DND-41 (cell line): ENCODE measurements at regions not wholly inside any gene's neighbourhood (a gene's known extent, or its start where the extent isn't known, plus 50 kb on each side); places are given as distances from the start of the nearest gene placed in this dataset.

Experiments
- ATAC-seq: fragments of 200-7000 bp; cut with Tn5 transposase; 3 replicates; pipeline ENCODE4 v1.9.1; 2021; ENCODE audit warnings: low read depth; ENCODE audit not compliant: insufficient read depth
- DNase-seq: peaks from one replicate; pipeline ENCODE4 v3.0.0-alpha.2; 2020
- H2AFZ ChIP-seq: 2 replicates; pipeline ENCODE4 v1.6.0; 2012; ENCODE audit warnings: low read depth, low read length
- H3K27ac ChIP-seq: 2 replicates; pipeline ENCODE4 v1.5.1; 2012; ENCODE audit warnings: low read length, inconsistent platforms
- H3K27me3 ChIP-seq: fragments of 200-600 bp; sonication (generic); 2 replicates; pipeline ENCODE4 v1.6.0; 2012; ENCODE audit warnings: low read length, mild to moderate bottlenecking, inconsistent platforms; ENCODE audit not compliant: insufficient read depth, poor library complexity
- H3K36me3 ChIP-seq: 2 replicates; pipeline ENCODE4 v1.5.1; 2012; ENCODE audit warnings: low read length, inconsistent platforms; ENCODE audit not compliant: insufficient read depth
- H3K4me1 ChIP-seq: 2 replicates; pipeline ENCODE4 v1.5.1; 2012; ENCODE audit warnings: mild to moderate bottlenecking, low read length; ENCODE audit not compliant: insufficient read depth
- H3K4me2 ChIP-seq: 2 replicates; pipeline ENCODE4 v1.6.0; 2012; ENCODE audit warnings: mild to moderate bottlenecking, moderate library complexity, low read length, inconsistent platforms; ENCODE audit not compliant: insufficient read depth
- H3K4me3 ChIP-seq, 2 experiments: fragments of 200-600 bp in 1 of 2; shearing (Covaris generic) in 1 of 2; 2 replicates each; pipeline ENCODE4 v1.5.1; 2012 to 2016; ENCODE audit warnings: inconsistent platforms in 2 of 2, low read length in 2 of 2, mild to moderate bottlenecking in 2 of 2, low read depth in 1 of 2, moderate library complexity in 1 of 2
- H3K79me2 ChIP-seq: 2 replicates; pipeline ENCODE4 v1.6.0; 2012; ENCODE audit warnings: low read length, inconsistent platforms; ENCODE audit not compliant: insufficient read depth
- H3K9ac ChIP-seq: 2 replicates; pipeline ENCODE4 v1.6.0; 2012; ENCODE audit warnings: low read depth, mild to moderate bottlenecking, inconsistent platforms, low read length, moderate library complexity
- H3K9me3 ChIP-seq: 2 replicates; pipeline ENCODE4 v1.5.1; 2012; ENCODE audit warnings: low read length, moderate library complexity, mild to moderate bottlenecking, inconsistent platforms; ENCODE audit not compliant: insufficient read depth, severe bottlenecking
- H4K20me1 ChIP-seq: 2 replicates; pipeline ENCODE4 v1.6.0; 2012; ENCODE audit warnings: low read length; ENCODE audit not compliant: insufficient read depth
- CTCF ChIP-seq: IDR thresholded peaks from 2 replicates; pipeline ENCODE4 v1.5.1; 2012; ENCODE audit warnings: borderline replicate concordance, low read length, moderate library complexity, mild to moderate bottlenecking; ENCODE audit not compliant: poor library complexity, severe bottlenecking; ENCODE audit errors: extremely low read depth
- EZH2 ChIP-seq: IDR thresholded peaks from 3 replicates; pipeline ENCODE4 v1.6.1; 2012; ENCODE audit warnings: borderline replicate concordance, low read depth, mild to moderate bottlenecking, moderate library complexity, low read length, inconsistent platforms; ENCODE audit not compliant: severe bottlenecking

GRCh38 chr5:174454890-174455289 is 269.5 kb upstream of the MSX2 start:
- Histone ChIP-seq H2AFZ (no peak overlapping the region), H3K27ac (no peak overlapping the region), H3K9me3 (no peaks in the 10 kb centered on the region), H3K9ac (no peak overlapping the region), H3K4me2 (no peak overlapping the region), H3K79me2 (no peaks in the 10 kb centered on the region), H3K36me3 (no peaks in the 10 kb centered on the region), H3K4me1 (no peaks in the 10 kb centered on the region), H4K20me1 (no peaks in the 10 kb centered on the region), H3K4me3 (no peak overlapping the region), H3K27me3 (no peaks in the 10 kb centered on the region)
- DNase-seq: no peak
- TF ChIP-seq CTCF: no peak
- TF ChIP-seq EZH2: no peak
- no peak for ATAC-seq

- ATAC-seq (no peak), DNase-seq (no peak)
- Histone ChIP-seq H3K79me2 (no peaks in the 10 kb centered on the region), H2AFZ (no peak overlapping the region), H4K20me1 (no peaks in the 10 kb centered on the region), H3K4me1 (no peaks in the 10 kb centered on the region), H3K36me3 (no peaks in the 10 kb centered on the region), H3K9me3 (no peaks in the 10 kb centered on the region), H3K9ac (no peak overlapping the region), H3K27me3 (no peaks in the 10 kb centered on the region), H3K4me3 (no peak overlapping the region), H3K4me2 (no peak overlapping the region), H3K27ac (no peak overlapping the region)
- no peak for TF ChIP-seq CTCF
- no peak for TF ChIP-seq EZH2
Measured at GRCh38 chr5:174455301-174455700, 269.1 kb upstream of the MSX2 start.

GRCh38 chr5:174457141-174457678 is 267.2 kb upstream of the MSX2 start:
- Histone ChIP-seq H3K36me3 (no peaks in the 10 kb centered on the region), H3K27ac (no peak overlapping the region)
- no peak for TF ChIP-seq EZH2
- TF ChIP-seq CTCF: no peak

GRCh38 chr5:174459071-174459702 is 265.2 kb upstream of the MSX2 start:
- no peak overlapping the region for H3K4me2 ChIP-seq
- no peaks in the 10 kb centered on the region for H3K9me3 ChIP-seq
- no peak overlapping the region for H2AFZ ChIP-seq
- no peak overlapping the region for H3K9ac ChIP-seq
- H3K27me3 ChIP-seq: no peaks in the 10 kb centered on the region
- no peaks in the 10 kb centered on the region for H3K36me3 ChIP-seq
- H3K4me3 ChIP-seq: no peak overlapping the region
- TF ChIP-seq EZH2: no peak
- no peaks in the 10 kb centered on the region for H4K20me1 ChIP-seq
- DNase-seq: no peak
- no peaks in the 10 kb centered on the region for H3K4me1 ChIP-seq
- ATAC-seq: no peak
- no peak overlapping the region for H3K27ac ChIP-seq
- no peaks in the 10 kb centered on the region for H3K79me2 ChIP-seq

More at GRCh38 chr5:174457141-174457678, 267.2 kb upstream of the MSX2 start:
- Histone ChIP-seq H3K9me3 (no peaks in the 10 kb centered on the region), H4K20me1 (no peaks in the 10 kb centered on the region), H2AFZ (no peak overlapping the region), H3K4me3 (no peak overlapping the region), H3K4me1 (no peaks in the 10 kb centered on the region), H3K4me2 (no peak overlapping the region), H3K79me2 (no peaks in the 10 kb centered on the region), H3K9ac (no peak overlapping the region), H3K27me3 (no peaks in the 10 kb centered on the region)
- DNase-seq (no peak), ATAC-seq (no peak)
